HepG2 (cell line): ENCODE measurements at regions not wholly inside any gene's neighbourhood (a gene's known extent, or its start where the extent isn't known, plus 50 kb on each side); places are given as distances from the start of the nearest gene placed in this dataset.

Experiments used
- ATAC-seq: fragments of 200-7000 bp; cut with Tn5 transposase; 3 replicates; pipeline ENCODE4 v1.9.1; 2020; ENCODE audit warnings: mild to moderate bottlenecking, moderate library complexity
- BruUV-seq: library from RNA; stranded (reverse); fragments of 400-500 nt; replicated peaks from 2 replicates; lab custom pipeline; 2021; lab: Mats Ljungman, UMichigan
- CTCF ChIA-PET: fragments of 300-600 bp; formaldehyde crosslinking; extraction: SDS; loops from one replicate; lab custom pipeline; 2021; ENCODE audit warnings: low total read pairs, inconsistent platforms, low intra/inter-chr PET ratio; lab: Yijun Ruan, JAX
- POLR2A ChIA-PET: fragments of 350-600 bp; sonication (Branson Sonifier 250); formaldehyde crosslinking; loops from one replicate; lab custom pipeline; 2020; ENCODE audit warnings: antibody characterized with exemption, inconsistent platforms; lab: Yijun Ruan, JAX
- DNase-seq: peaks from one replicate; pipeline ENCODE4 v3.0.0-alpha.2; 2015; ENCODE audit warnings: low spot score
- FAIRE-seq: peaks from 3 replicates; lab custom pipeline; 2011; peaks lifted over from hg19 to GRCh38; lab: Jason Lieb, UNC
- H2AFZ ChIP-seq: one replicate; pipeline ENCODE4 v1.6.1; 2011; ENCODE audit warnings: low read length, inconsistent platforms
- H3K27ac ChIP-seq: fragments of 300-600 bp; 3 replicates; pipeline ENCODE4 v1.8.0; 2011; ENCODE audit warnings: mixed run types, mild to moderate bottlenecking, mixed read lengths, low read length, inconsistent platforms; ENCODE audit not compliant: insufficient read depth; ENCODE audit errors: extremely low read length
- H3K27me3 ChIP-seq, 2 experiments: fragments of 200-600 bp in 1 of 2; 2 replicates in 1 of 2; 3 replicates in 1 of 2; pipeline versions ENCODE4 v1.6.0 to v1.8.0; 2011; ENCODE audit warnings: low read length in 2 of 2, mild to moderate bottlenecking in 2 of 2, moderate library complexity in 2 of 2, inconsistent platforms in 1 of 2; ENCODE audit not compliant: insufficient read depth in 2 of 2, control insufficient read depth in 1 of 2
- H3K36me3 ChIP-seq, 2 experiments: fragments of 200-600 bp in 1 of 2; replicated peaks in 1 of 2; 2 replicates in 1 of 2; 3 replicates in 1 of 2; pipeline versions ENCODE4 v1.5.1 to v1.8.0; 2011; ENCODE audit warnings: low read length in 2 of 2, inconsistent platforms in 1 of 2; ENCODE audit not compliant: insufficient read depth in 2 of 2, control insufficient read depth in 1 of 2
- H3K4me1 ChIP-seq: 2 replicates; pipeline ENCODE4 v1.5.1; 2012; ENCODE audit warnings: low read length, inconsistent platforms; ENCODE audit not compliant: insufficient read depth
- H3K4me2 ChIP-seq: 2 replicates; pipeline ENCODE4 v1.6.0; 2011; ENCODE audit warnings: low read depth, low read length, inconsistent platforms
- H3K4me3 ChIP-seq, 3 experiments: fragments of 200-600 bp in 1 of 3; sonication (generic), shearing (Covaris generic) in 1 of 3; replicated peaks in 1 of 3; 2 replicates each; pipeline ENCODE4 v1.5.1; 2011 to 2016; ENCODE audit warnings: low read length in 3 of 3, inconsistent platforms in 2 of 3, low read depth in 2 of 3, mild to moderate bottlenecking in 2 of 3, control low read depth in 1 of 3, mixed read lengths in 1 of 3; ENCODE audit not compliant: insufficient read depth in 1 of 3
- H3K79me2 ChIP-seq: one replicate; pipeline ENCODE4 v1.6.1; 2011; ENCODE audit warnings: low read length, inconsistent platforms; ENCODE audit not compliant: insufficient read depth
- H3K9ac ChIP-seq: 2 replicates; pipeline ENCODE4 v1.6.0; 2011; ENCODE audit warnings: mild to moderate bottlenecking, low read depth, low read length, inconsistent platforms; ENCODE audit not compliant: insufficient read depth
- H3K9me3 ChIP-seq: 2 replicates; pipeline ENCODE4 v1.5.1; 2012; ENCODE audit warnings: mild to moderate bottlenecking, low read length
- H4K20me1 ChIP-seq: 2 replicates; pipeline ENCODE4 v1.6.0; 2011; ENCODE audit warnings: inconsistent platforms, mild to moderate bottlenecking, low read length, moderate library complexity; ENCODE audit not compliant: insufficient read depth
- CBX1 ChIP-seq: IDR thresholded peaks from one replicate; pipeline ENCODE4 v1.6.1; 2016; ENCODE audit warnings: antibody characterized with exemption, low read depth
- CCAR2 ChIP-seq: fragments of 200-400 bp; formaldehyde crosslinking; optimal IDR thresholded peaks from 2 replicates; pipeline ENCODE3; 2018; ENCODE audit warnings: low read depth, mild to moderate bottlenecking, low read length, moderate library complexity
- FOXA1 ChIP-seq, 2 experiments: fragments of 450-650 bp in 1 of 2; sonication (generic) in 1 of 2; formaldehyde crosslinking in 1 of 2; IDR thresholded peaks; 2 replicates each; pipeline versions ENCODE4 v1.4.0 to v1.6.1; 2016 to 2020; ENCODE audit warnings: missing genetic modification reagents in 1 of 2
- HDAC6 ChIP-seq: fragments of 200-600 bp; sonication (generic); IDR thresholded peaks from 2 replicates; pipeline ENCODE4 v1.7.0; 2017; ENCODE audit warnings: mild to moderate bottlenecking, antibody characterized with exemption, low read length, low read depth
- KLF9 ChIP-seq: IDR thresholded peaks from 2 replicates; pipeline ENCODE4 v1.6.1; 2016; ENCODE audit warnings: low read depth
- KMT2A ChIP-seq: sonication (generic); formaldehyde crosslinking; IDR thresholded peaks from 2 replicates; pipeline ENCODE4 v1.4.0; 2020; ENCODE audit warnings: missing genetic modification reagents
- MIXL1 ChIP-seq: IDR thresholded peaks from 2 replicates; pipeline ENCODE4 v1.6.1; 2016
- MXD4 ChIP-seq: IDR thresholded peaks from 2 replicates; pipeline ENCODE4 v1.6.1; 2016; ENCODE audit warnings: mild to moderate bottlenecking, missing biosample characterization, missing genetic modification reagents
- MYNN ChIP-seq: sonication (generic); formaldehyde crosslinking; IDR thresholded peaks from 2 replicates; pipeline ENCODE4 v1.4.0; 2020; ENCODE audit warnings: mild to moderate bottlenecking, low read depth, missing genetic modification reagents
- MZF1 ChIP-seq: sonication (generic); formaldehyde crosslinking; IDR thresholded peaks from 2 replicates; pipeline ENCODE4 v1.8.1; 2023; ENCODE audit warnings: mild to moderate bottlenecking, missing genetic modification reagents, borderline replicate concordance
- REPIN1 ChIP-seq: sonication (generic); formaldehyde crosslinking; IDR thresholded peaks from 2 replicates; pipeline ENCODE4 v1.8.0; 2022; ENCODE audit warnings: missing genetic modification reagents, low read depth, mild to moderate bottlenecking, borderline replicate concordance
- TBX3 ChIP-seq: fragments of 450-650 bp; IDR thresholded peaks from 2 replicates; pipeline ENCODE4 v1.6.1; 2017; ENCODE audit warnings: antibody characterized with exemption, mild to moderate bottlenecking, inconsistent platforms, borderline replicate concordance
- ZNF496 ChIP-seq: sonication (generic); formaldehyde crosslinking; IDR thresholded peaks from 2 replicates; pipeline ENCODE4 v1.8.1; 2023; ENCODE audit warnings: mild to moderate bottlenecking, moderate library complexity, missing genetic modification reagents; ENCODE audit not compliant: insufficient replicate concordance
- ZNF546 ChIP-seq: sonication (generic); formaldehyde crosslinking; conservative IDR thresholded peaks from 2 replicates; pipeline ENCODE4 v1.8.1; 2023; ENCODE audit warnings: mild to moderate bottlenecking, missing genetic modification reagents
- ZNF616 ChIP-seq: sonication (generic); formaldehyde crosslinking; IDR thresholded peaks from 2 replicates; pipeline ENCODE4 v1.5.0; 2020; ENCODE audit warnings: low read depth, mild to moderate bottlenecking, missing genetic modification reagents
- ZNF773 ChIP-seq: sonication (generic); formaldehyde crosslinking; IDR thresholded peaks from 2 replicates; pipeline ENCODE4 v1.4.0; 2020; ENCODE audit warnings: missing genetic modification reagents, borderline replicate concordance
- ZXDC ChIP-seq: sonication (generic); formaldehyde crosslinking; IDR thresholded peaks from 2 replicates; pipeline ENCODE4 v1.5.0; 2020; ENCODE audit warnings: mild to moderate bottlenecking, missing genetic modification reagents
- WGBS: methylation state at CpG from one replicate; pipeline ENCODE4 v1.1.6; 2017; ENCODE audit warnings: low lambda C conversion rate; 5-methylcytosine and 5-hydroxymethylcytosine counted together
- in situ Hi-C: cut with HindIII; loops from 2 replicates; pipeline ENCODE4 v1.10.0; 2017; ENCODE audit warnings: low pct_unique_long_range_greater_than_20kb; ENCODE audit not compliant: extremely low pct_ligation_motif_present
- intact Hi-C: fragments of 100-400 bp; cut with micrococcal nuclease; formaldehyde crosslinking; loops from one replicate; pipeline ENCODE4 v1.10.0; 2022; ENCODE audit not compliant: unreplicated experiment
- TF ChIP-seq, protein P1 (sequence below): sonication (generic); formaldehyde crosslinking; conservative IDR thresholded peaks from 2 replicates; pipeline ENCODE4 v1.4.0; 2020; ENCODE audit warnings: missing genetic modification reagents
- TF ChIP-seq, protein P2 (sequence below): sonication (generic); formaldehyde crosslinking; IDR thresholded peaks from 2 replicates; pipeline ENCODE4 v1.4.0; 2020; ENCODE audit warnings: missing genetic modification reagents

DNA sequence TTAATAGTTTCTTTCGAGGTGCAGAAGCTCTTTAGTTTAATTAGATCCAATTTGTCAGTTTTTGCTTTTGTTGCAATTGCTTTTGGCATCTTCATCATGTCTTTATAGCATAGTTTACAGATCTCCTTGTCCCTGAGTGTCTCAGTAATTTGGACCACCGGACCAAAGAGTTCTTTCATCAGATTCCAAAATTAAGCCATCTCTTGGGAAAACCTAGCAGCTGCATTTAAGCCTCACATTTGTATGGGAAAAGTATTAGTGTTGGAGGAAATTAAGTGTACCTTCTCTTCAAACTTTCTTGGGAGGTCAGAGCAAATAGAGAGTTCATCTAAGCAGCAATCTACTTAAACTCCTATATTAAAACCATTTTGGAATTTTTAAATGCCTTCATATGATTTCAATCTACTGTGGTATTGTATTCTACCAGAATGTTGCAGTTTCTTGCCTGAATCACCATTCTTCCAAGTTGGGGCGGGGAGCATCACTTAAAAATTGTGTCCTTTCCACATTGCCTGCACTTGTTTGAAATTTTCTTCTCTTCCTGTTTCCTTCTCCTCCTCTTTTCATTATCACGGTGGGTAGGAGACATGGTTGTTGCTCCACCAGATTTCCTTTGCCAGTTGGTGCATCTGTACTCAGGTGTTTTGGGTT, 97.3 kb upstream of the DAB2 start (continued):
- no peak for TF ChIP-seq ZXDC (CRISPR knock-in tag)

GRCh38 chr5:39521098-39521860, 96.5 kb upstream of the DAB2 start:
- Histone ChIP-seq H3K27me3 (peaks cover 0 to 2% of the 10 kb centered on the region in 2 experiments; a peak in 1 of 5 replicates), H3K79me2 (no peaks in the 10 kb centered on the region), H3K9ac (no peak overlapping the region), H3K9me3 (no peaks in the 10 kb centered on the region), H3K4me3 (no peak overlapping the region), H3K4me2 (no peak overlapping the region), H3K4me1 (peaks cover 7% of the 10 kb centered on the region), H2AFZ (no peak overlapping the region), H3K36me3 (no peaks in the 10 kb centered on the region), H3K27ac (no peak overlapping the region), H4K20me1 (no peaks in the 10 kb centered on the region)
- FAIRE-seq (no peak), ATAC-seq (no peak), DNase-seq (no peak)
- BruUV-seq: no TSS peak
- ChIA-PET POLR2A (no interaction called here), CTCF (no interaction called here)
- in situ Hi-C loops: no loop called here
- WGBS: 28% methylated on average over 2 of the region's 2 CpGs
- intact Hi-C loops: no loop called here
- TF ChIP-seq KLF9 (CRISPR knock-in tag) (no peak), ZNF546 (CRISPR knock-in tag) (no peak), KMT2A (CRISPR knock-in tag) (no peak), ZNF496 (no peak), HDAC6 (no peak), MYNN (CRISPR knock-in tag) (no peak), MXD4 (CRISPR knock-in tag) (no peak), ZNF616 (CRISPR knock-in tag) (no peak), TBX3 (no peak), MZF1 (no peak), FOXA1 (IDR thresholded peaks at IDR 0.05) (no peak), FOXA1 (CRISPR knock-in tag; IDR thresholded peaks at IDR 0.05) (no peak), MIXL1 (no peak), CCAR2 (no peak), CBX1 (no peak), ZNF773 (CRISPR knock-in tag) (no peak), REPIN1 (CRISPR knock-in tag) (no peak)
- TF ChIP-seq, protein P1, sequence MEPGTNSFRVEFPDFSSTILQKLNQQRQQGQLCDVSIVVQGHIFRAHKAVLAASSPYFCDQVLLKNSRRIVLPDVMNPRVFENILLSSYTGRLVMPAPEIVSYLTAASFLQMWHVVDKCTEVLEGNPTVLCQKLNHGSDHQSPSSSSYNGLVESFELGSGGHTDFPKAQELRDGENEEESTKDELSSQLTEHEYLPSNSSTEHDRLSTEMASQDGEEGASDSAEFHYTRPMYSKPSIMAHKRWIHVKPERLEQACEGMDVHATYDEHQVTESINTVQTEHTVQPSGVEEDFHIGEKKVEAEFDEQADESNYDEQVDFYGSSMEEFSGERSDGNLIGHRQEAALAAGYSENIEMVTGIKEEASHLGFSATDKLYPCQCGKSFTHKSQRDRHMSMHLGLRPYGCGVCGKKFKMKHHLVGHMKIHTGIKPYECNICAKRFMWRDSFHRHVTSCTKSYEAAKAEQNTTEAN: no peak
- TF ChIP-seq, protein P2, sequence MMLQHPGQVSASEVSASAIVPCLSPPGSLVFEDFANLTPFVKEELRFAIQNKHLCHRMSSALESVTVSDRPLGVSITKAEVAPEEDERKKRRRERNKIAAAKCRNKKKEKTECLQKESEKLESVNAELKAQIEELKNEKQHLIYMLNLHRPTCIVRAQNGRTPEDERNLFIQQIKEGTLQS (CRISPR knock-in tag): no peak
